ENCODE measurements at regions not wholly inside any gene's neighbourhood (a gene's known extent, or its start where the extent isn't known, plus 50 kb on each side); places are given as distances from the start of the nearest gene placed in this dataset.

DNA sequence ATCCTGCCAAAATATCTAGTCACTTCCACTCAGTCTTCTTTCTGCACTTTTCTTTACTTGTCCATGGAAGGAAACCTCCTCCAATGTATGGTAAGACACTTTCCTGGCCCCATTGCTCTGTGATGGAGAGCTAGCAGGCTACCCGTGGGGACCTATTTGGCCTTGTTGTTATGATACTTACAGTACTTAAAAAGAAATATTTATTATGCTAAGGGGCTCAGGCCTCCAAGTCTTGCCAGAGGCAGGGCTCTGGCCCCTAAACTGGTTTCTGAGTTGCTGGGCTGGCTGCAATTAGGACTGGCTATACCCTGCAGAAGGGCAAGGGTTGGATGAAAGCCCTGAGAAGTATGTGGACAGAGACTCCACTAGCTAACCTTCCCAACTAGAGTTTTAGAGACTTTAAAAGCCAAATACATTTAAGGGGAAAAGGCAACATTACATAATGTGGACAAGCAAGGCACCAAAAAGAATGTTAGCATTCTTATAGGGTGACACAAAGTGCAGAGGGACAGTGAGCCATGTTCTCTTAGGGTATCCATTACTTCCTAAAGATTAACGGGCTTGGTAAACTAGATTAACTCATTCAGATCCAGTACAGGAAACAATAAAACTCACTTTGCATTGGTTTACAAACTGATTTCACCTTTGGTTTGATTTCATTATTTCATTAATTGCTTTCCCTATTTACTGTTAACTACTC is 84.9 kb upstream of the INHBA start:
- no peak for DNase-seq (ENCODE audit: low read depth)
- no peak overlapping the region for H3K4me3 ChIP-seq (ENCODE audit: low read length)
- TF ChIP-seq, protein P1, sequence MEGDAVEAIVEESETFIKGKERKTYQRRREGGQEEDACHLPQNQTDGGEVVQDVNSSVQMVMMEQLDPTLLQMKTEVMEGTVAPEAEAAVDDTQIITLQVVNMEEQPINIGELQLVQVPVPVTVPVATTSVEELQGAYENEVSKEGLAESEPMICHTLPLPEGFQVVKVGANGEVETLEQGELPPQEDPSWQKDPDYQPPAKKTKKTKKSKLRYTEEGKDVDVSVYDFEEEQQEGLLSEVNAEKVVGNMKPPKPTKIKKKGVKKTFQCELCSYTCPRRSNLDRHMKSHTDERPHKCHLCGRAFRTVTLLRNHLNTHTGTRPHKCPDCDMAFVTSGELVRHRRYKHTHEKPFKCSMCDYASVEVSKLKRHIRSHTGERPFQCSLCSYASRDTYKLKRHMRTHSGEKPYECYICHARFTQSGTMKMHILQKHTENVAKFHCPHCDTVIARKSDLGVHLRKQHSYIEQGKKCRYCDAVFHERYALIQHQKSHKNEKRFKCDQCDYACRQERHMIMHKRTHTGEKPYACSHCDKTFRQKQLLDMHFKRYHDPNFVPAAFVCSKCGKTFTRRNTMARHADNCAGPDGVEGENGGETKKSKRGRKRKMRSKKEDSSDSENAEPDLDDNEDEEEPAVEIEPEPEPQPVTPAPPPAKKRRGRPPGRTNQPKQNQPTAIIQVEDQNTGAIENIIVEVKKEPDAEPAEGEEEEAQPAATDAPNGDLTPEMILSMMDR (conservative IDR thresholded peaks at IDR 0.05; ENCODE audit: low read length) = no peak

DNA sequence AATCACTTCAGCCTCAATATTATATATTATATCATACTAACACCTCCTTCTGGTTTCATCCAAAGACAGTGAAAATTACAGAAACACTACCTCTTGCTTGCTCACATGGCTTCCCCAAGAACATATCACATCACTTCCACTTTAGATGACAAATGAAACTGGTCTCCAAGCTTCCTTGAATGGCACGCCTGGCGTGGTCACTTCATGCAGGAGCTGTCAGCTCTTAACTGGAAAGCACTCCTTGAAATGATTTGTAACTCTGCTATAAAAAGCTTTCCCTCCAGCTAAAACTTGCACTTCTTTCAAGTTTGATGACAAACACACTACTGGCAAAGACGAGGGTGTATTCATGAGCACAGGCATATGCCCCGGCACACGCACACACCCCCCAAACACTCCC is 84.1 kb upstream of the INHBA start:
- no peak overlapping the region for H3K4me3 ChIP-seq (ENCODE audit: low read length)
- no peak for DNase-seq (ENCODE audit: low read depth)
- TF ChIP-seq, protein P1 (conservative IDR thresholded peaks at IDR 0.05; ENCODE audit: low read length) = no peak

DNA sequence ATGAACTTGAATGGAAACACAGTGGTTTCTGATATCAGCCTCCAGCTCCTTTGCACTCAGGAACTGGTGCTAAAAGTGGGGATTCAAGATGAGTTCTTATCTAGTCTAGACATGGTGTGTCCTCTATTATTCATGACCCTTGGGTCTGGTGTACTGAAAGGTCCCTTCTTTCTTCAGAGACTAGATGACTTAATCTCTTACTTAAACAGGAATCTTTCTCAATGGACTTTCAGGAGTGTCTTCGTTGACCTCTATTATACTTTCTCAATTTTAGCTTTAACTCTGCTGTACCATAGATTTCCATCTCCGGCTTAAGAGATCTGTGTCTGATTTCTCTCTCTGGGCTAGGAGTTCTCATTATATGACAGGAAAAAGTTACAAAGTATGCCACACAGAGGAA is 83.5 kb upstream of the INHBA start:
- no peak overlapping the region for H3K4me3 ChIP-seq (ENCODE audit: low read length)
- TF ChIP-seq, protein P1 (conservative IDR thresholded peaks at IDR 0.05; ENCODE audit: low read length) = no peak

DNA sequence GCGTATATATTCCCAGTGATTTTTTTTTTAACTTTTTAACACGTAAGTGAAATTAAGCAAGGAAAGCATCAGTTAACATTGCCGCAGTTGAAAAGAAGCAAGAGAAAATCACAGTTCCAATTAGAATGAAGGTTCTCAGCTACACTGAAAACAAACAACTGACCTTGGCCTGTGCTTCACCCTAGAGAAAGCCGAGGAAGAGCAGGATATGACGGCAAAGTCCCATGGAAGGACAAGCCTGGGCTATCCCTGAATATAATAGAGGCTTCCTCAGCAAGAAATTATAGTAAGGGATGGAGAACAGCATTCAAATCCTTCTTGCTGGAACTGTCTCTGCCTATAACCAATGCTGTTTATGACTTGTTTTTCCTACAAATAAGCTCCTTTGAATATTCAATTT is 83.0 kb upstream of the INHBA start:
- H3K4me3 ChIP-seq (ENCODE audit: low read length) = no peak overlapping the region
- DNase-seq (ENCODE audit: low read depth) = no peak
- TF ChIP-seq, protein P1 (conservative IDR thresholded peaks at IDR 0.05; ENCODE audit: low read length) = no peak

More for the DNA sequence above, 83.5 kb upstream of the INHBA start:
- no peak for DNase-seq (ENCODE audit: low read depth)

DNA sequence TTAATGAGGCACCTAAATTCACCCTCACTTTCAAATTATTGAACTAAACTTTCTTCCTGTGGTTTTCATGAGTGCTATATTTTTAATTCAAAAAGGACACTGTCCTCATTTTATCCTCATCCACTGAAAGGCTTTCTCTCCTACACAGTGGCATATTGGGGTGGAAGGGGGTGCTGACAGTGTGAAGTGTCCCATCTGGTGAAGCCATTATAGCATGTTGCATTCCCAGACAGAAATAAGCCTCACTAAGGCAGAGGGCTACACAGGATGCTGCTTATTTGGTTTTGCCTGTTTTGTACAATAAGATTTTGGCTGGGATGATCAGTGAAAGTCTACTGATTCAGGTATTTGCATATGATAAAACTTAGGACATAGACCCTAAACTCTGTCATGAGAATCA is 82.4 kb upstream of the INHBA start:
- no peak overlapping the region for H3K4me3 ChIP-seq (ENCODE audit: low read length)
- DNase-seq (ENCODE audit: low read depth) = no peak
- TF ChIP-seq, protein P1 (conservative IDR thresholded peaks at IDR 0.05; ENCODE audit: low read length) = no peak

DNA sequence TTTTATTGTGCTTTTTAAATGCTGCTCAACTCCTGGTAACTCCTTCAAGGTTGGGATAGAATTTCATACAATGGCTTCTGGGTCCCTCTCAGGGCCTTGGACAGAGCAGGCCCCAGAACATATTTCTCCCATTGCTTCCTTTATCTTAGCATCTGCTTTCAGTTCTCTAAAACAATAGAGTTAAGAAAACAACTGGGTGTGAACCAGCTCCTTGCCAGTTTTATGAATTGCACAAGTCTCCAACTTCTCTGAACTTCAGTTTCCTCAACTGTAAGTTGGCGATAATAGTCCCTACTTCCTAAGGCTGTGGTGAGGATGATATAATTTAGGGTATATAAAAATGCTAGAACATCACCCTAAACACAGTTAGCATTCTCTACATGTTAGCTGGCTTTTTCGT is 77.0 kb upstream of the INHBA start:
- TF ChIP-seq, protein P1 (conservative IDR thresholded peaks at IDR 0.05; ENCODE audit: low read length) = no peak
- peak; percentile 37 for DNase-seq (ENCODE audit: low read depth)

DNA sequence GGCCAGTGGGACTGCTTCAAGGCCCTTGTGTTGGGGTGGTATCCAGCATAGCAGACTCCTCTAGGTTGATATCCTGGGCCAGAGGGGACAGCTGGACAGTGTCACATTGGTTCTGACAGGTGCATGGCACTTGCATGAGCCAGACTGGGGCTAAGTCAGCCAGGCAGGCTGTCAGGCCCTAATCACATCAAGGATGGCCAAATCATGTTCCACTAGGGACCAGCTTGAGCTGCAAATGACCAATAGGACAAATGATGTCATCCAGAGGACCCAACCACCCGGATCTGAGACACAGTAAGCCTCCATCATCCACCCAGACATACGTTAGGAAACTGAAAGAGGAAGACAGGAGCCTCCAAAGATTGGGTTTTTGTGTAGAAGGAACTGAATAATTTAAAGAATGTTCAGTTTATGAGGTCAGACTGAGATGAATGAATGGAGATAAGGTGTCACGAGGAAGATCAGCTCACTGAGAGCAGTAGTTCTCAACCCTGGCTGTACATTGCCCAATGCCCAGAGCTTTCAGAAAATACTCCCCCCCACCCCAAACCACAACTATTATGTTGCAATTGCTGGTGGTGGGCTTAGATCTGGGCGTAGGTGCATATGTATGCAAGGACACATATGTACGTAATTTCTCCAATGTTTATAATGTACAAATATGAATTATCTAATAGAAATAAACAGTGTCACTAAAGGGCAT is 75.2 kb upstream of the INHBA start:
- no peak overlapping the region for H3K4me3 ChIP-seq (ENCODE audit: low read length)
- DNase-seq (ENCODE audit: low read depth) = no peak
- TF ChIP-seq, protein P1 (conservative IDR thresholded peaks at IDR 0.05; ENCODE audit: low read length) = no peak

More for the DNA sequence above, 77.0 kb upstream of the INHBA start:
- no peak overlapping the region for H3K4me3 ChIP-seq (ENCODE audit: low read length)

Data from AG10803 (cell line).